ENCODE measurements at regions not wholly inside any gene's neighbourhood (a gene's known extent, or its start where the extent isn't known, plus 50 kb on each side); places are given as distances from the start of the nearest gene placed in this dataset.

- TF ChIP-seq CHD1 (IDR thresholded peaks at IDR 0.05; ENCODE audit: low read depth, low read length), result no peak
- no peak for TF ChIP-seq SIN3A (conservative IDR thresholded peaks at IDR 0.05 in 1 of 2, IDR thresholded peaks at IDR 0.05 in 1 of 2; ENCODE audit: low read depth in 1 of 2, low read length in 2 of 2)
- no peak for TF ChIP-seq TCF12 (IDR thresholded peaks at IDR 0.05; ENCODE audit: low read depth, low read length)
- no peak for TF ChIP-seq TAF1 (IDR thresholded peaks at IDR 0.05; ENCODE audit: low read depth, low read length)
These were observed 184.4 kb upstream of the ROBO2 start (continued) for GRCh38 chr3:76855451-76855850.

Measured in H1 (cell line).